ENCODE measurements at regions not wholly inside any gene's neighbourhood (a gene's known extent, or its start where the extent isn't known, plus 50 kb on each side); places are given as distances from the start of the nearest gene placed in this dataset.
"Not testable (repeated sequence)": the region's sequence is repeated elsewhere in the genome, so short reads cannot be mapped to it uniquely, and the experiment has no call there.

DNA sequence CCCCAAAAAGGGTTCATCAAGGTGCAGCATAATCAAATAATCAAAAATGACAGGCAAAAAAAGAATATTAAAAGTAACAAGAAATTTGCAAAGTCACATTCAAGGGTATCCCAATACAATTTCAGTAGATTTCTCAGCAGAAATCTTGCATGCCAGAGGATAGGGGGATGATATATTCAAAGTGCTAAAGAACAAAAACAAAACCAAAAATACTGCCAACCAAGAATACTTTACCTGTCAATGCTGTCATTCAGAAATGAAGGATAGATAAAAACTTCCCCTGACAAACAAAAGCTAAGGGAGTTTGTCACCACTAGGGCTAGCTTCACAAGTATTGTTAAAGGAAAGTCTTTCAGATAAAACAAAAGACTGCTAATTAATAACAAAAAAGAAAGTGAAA, 68.7 kb upstream of the EDIL3 start:
- no peak for DNase-seq

DNA sequence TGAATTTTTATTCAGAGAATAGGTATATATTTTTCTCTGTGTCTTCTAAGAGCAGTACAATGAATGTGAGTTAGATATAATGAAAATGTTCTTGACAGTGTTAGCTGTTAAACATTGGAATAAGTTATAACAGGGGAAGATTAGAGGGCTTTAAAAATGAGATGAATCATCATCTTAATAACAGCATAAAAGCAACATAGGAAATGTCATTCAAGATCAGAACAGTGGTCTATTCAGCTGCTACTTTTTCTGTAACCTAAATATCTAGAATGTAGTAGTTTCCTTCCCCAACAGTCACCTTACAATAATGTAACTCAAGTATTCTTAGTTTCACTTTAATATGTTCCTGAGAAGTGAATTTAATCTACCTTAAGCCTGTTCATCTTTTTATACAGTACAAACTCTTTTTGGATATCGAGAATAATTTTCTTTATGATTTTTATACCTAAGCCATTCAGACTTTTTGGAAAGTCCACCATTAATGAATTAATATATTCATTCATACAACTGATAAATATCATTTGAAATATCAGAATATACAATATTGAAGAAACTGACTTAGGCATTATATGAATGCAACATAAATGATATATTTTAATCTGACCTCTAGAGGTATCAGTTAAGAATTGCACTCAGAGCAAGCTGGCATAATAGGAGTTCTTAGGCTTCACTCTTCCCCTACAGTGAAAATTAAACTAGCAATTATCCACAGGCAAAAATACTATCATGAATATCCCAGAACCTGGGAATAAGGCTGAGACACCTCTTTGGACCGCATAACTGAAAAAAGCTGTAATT, 66.1 kb upstream of the EDIL3 start:
- DNase-seq = no peak

DNA sequence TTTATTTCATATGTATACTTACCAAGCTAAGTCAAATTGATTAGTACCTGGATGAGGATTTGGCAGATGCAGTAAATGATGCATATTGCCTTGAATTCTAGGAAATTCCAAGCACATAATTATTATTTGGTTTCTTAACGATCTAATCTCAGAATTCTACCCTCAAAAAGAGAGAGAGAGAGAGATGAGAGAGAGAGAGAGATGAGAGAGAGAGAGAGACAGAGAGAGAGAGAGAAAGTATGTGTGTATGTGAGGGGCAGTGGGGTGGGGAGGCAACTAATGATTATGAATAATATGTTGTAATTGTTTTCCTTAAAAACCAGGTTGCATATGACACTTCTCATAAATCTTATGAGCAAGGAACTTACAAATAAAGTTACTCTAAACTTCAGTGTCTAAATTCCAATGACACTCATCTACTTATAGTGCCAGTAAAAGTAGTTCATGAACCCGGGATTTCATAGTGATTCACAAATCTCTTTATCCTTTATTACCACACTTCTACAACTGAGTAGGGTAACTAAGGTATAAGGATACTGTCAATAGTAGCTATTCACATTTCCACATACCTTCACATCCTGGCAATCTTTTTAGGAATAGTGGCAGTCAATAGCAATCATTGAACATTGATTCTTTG, 60.5 kb upstream of the EDIL3 start:
- DNase-seq = no peak

DNA sequence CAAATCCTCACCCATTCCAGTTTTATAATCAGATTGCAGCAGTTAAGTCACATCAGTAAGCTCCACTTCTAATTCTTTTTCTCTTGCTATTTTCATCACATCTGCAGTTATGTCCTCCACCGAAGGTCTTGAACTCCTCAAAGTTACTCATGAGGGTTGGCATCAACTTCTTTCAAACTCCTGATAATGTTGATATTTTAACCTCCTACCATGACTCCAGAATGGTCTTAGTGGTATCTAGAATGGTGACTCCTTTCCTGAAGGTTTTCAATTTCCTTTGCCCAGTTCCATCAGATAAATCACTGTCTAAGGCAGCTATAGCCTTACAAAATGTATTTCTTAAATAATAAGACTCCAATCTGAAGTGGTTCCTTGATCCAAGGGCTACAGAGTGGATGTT, 53.8 kb upstream of the EDIL3 start:
- no peak for DNase-seq

DNA sequence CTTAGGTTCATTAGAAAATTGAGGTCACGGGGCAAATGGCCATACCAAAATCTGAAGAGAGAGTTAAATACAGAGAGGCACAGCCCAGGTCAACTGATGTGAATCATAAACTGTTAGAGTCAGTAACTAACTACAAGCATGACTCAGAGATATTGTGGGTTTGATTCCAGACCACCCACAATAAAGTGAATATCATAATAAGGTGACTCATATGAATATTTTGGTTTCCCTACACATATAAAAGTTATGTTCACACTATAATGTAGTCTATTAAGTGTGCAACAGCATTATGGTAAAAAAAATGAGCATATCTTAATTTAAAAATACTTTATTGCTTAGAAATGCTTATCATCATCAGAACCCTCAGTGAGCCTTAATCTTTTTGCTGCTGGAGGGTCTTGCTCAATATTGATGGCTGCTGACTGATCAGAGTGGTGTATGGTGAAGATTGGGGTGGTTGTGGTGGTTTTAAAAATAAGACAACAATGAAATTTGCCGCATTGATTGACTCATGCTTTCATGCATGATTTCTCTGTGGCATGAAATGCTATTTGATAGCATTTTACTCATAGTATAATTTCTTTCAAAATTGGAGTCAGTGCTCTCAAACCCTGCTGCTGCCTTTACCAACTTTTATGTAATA, 53.1 kb upstream of the EDIL3 start:
- DNase-seq = no peak

DNA sequence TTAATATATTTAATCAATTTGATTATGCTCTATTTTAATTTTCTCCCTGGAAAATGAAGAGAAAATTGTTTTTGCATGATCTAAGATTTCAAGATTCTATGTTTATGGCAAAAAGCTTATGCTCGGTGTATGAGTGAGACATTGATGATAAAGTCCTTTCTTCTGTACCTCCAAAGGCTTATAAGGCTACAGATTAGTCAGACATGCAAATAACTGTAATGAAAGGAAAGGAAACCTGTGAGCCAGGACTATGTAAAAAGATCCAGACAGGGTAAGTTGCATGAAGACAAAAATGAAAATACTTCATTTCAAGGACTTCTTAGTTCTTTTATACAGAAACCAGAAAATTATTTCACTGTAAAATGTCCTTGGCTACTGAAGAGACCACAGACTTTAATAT, 52.2 kb upstream of the EDIL3 start:
- no peak for DNase-seq

DNA sequence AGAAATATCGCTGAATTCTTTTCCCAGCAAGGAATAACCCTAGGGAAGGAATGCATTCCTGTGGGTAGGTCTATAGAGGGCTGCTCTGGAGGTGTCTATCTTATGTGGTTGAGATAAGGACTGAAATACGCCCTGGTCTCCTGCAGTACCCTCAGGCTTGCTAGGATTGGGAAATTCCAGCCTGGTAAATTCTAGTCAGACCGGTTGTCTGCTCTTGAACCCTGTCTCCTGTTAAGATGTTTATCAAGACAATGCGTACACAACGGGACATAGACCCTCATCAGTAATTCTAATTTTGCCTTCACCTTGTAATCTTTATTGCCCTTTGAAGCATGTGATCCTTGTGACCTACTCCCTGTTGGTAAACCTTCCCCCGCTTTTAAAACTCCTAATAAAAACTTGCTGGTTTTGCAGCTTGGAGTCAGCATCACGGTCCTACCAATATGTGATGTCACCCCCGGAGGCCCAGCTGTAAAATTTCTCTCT, 51.2 kb upstream of the EDIL3 start:
- not testable (repeated sequence) for DNase-seq

All from NCI-H526 treated with DMSO at 0.1 percent for 48 hours (cell line).